ENCODE measurements at regions not wholly inside any gene's neighbourhood (a gene's known extent, or its start where the extent isn't known, plus 50 kb on each side); places are given as distances from the start of the nearest gene placed in this dataset.

DNA sequence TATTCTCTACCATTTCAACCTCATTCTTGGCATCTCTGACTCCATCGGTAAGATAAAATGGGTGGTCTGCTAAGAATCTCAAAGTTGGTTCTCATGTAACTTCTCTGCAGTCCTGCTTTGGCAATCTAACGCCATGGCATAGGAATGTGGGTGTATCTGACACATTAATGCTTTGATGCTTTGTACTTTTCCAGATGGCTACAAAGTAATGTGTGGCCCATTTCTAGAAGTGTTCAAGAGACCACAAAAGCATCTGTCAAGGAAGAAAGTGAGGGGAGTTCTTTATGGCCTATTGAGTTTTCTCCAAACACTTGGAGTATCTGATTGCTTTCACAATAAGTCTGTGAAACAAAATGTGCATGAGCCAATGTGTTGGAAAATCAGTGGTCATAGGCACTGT lies 339.9 kb upstream of the TGFBR2 start:
- TF ChIP-seq, protein P1, sequence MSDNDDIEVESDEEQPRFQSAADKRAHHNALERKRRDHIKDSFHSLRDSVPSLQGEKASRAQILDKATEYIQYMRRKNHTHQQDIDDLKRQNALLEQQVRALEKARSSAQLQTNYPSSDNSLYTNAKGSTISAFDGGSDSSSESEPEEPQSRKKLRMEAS (CRISPR knock-in tag; IDR thresholded peaks at IDR 0.05) = no peak
- TF ChIP-seq, protein P2, sequence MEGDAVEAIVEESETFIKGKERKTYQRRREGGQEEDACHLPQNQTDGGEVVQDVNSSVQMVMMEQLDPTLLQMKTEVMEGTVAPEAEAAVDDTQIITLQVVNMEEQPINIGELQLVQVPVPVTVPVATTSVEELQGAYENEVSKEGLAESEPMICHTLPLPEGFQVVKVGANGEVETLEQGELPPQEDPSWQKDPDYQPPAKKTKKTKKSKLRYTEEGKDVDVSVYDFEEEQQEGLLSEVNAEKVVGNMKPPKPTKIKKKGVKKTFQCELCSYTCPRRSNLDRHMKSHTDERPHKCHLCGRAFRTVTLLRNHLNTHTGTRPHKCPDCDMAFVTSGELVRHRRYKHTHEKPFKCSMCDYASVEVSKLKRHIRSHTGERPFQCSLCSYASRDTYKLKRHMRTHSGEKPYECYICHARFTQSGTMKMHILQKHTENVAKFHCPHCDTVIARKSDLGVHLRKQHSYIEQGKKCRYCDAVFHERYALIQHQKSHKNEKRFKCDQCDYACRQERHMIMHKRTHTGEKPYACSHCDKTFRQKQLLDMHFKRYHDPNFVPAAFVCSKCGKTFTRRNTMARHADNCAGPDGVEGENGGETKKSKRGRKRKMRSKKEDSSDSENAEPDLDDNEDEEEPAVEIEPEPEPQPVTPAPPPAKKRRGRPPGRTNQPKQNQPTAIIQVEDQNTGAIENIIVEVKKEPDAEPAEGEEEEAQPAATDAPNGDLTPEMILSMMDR (IDR thresholded peaks at IDR 0.05) = no peak
- no peak for TF ChIP-seq NR1H2 (CRISPR knock-in tag; IDR thresholded peaks at IDR 0.05)
- no peak for TF ChIP-seq SP1 (CRISPR knock-in tag; conservative IDR thresholded peaks at IDR 0.05)
- no peak for TF ChIP-seq GRHL2 (CRISPR knock-in tag; IDR thresholded peaks at IDR 0.05; ENCODE audit: insufficient replicate concordance, severe bottlenecking)
- TF ChIP-seq RELA (CRISPR knock-in tag; IDR thresholded peaks at IDR 0.05; ENCODE audit: borderline replicate concordance) = no peak
